Neural progenitor cell (in vitro differentiated cells): ENCODE measurements at regions not wholly inside any gene's neighbourhood (a gene's known extent, or its start where the extent isn't known, plus 50 kb on each side); places are given as distances from the start of the nearest gene placed in this dataset.

Source experiments
- CTCF ChIP-seq: fragments of 200-600 bp; sonication (generic); IDR thresholded peaks from 2 replicates; pipeline ENCODE4 v1.5.1; 2017; ENCODE audit warnings: antibody characterized with exemption, mild to moderate bottlenecking
- EZH2 ChIP-seq: fragments of 200-600 bp; sonication (generic); IDR thresholded peaks from 2 replicates; pipeline ENCODE4 v1.6.1; 2017; ENCODE audit warnings: antibody characterized with exemption, mild to moderate bottlenecking, moderate library complexity

- no peak for TF ChIP-seq CTCF
- TF ChIP-seq EZH2 = no peak
Measured at GRCh38 chr4:189279188-189279587, 661.5 kb upstream of the FRG1 start.
